ENCODE measurements at regions not wholly inside any gene's neighbourhood (a gene's known extent, or its start where the extent isn't known, plus 50 kb on each side); places are given as distances from the start of the nearest gene placed in this dataset.
"Not testable (repeated sequence)": the region's sequence is repeated elsewhere in the genome, so short reads cannot be mapped to it uniquely, and the experiment has no call there.

DNA sequence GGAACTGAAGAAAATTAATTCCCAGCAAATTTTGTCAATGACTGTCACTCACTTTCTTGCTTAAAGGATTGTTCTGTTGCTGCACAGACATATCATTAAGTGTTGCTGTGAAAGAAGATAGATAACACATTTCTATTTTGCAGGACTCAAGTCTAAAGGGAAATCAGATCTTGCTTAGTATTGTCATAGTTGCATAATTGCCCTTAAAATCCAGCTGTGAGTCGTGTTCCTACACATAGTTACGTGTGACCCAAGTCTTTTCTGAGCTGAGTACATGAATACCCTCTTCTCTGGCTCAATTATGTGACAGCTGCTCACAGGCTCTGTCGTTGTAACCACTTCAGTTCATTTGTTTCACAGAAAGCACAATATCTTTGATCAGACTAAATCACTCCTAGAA, 390.8 kb downstream of the DTWD2 start:
- no peak overlapping the region for H3K27ac Mint-ChIP-seq
- H3K4me3 Mint-ChIP-seq, result no peak overlapping the region
- H3K4me1 Mint-ChIP-seq, result no peaks in the 10 kb centered on the region
- no peak for DNase-seq
- no peaks in the 10 kb centered on the region for H3K9me3 Mint-ChIP-seq
- ATAC-seq, result no peak
- no peaks in the 10 kb centered on the region for H3K27me3 Mint-ChIP-seq

DNA sequence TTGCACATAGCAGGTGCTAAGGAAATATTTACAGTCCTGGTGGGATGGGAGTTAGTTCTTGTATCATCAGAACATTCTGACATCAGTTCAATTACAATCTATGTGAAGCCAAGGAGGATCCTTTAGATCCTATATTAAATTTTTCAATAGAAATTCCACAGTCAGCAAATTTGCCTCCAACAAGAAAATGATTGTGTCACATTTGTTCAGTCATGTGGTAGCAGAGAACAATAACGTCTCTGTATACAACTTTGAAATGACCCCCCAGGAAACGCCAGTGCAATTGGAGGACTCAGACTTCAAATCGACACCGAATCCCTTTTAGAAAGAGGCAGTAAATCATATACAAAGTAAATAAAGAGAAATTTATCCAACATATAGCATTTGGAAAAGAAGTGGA, 392.1 kb downstream of the DTWD2 start:
- ATAC-seq (no peak), DNase-seq (no peak)
- Mint-ChIP-seq H3K4me3 (no peak overlapping the region), H3K27me3 (no peaks in the 10 kb centered on the region), H3K4me1 (no peaks in the 10 kb centered on the region), H3K27ac (no peak overlapping the region), H3K9me3 (no peaks in the 10 kb centered on the region)

DNA sequence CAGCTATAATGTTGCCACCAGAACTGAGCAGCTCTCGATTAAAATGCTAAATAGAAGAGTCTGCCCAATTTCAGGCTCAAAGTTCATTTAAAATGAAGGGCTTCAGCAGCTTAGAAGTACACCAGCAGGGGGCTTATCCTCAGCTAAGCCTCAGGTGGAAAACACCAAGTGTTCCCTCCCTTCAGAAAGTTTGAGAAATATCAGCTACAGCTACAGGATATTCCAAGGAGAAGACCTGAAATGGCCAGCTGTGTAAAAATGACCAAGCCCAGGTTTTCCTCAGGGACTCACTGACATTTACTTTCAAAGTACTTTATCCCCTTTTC, 395.4 kb downstream of the DTWD2 start:
- DNase-seq (no peak), ATAC-seq (no peak)
- Mint-ChIP-seq H3K9me3 (no peaks in the 10 kb centered on the region), H3K4me3 (no peak overlapping the region), H3K27me3 (no peaks in the 10 kb centered on the region), H3K4me1 (no peaks in the 10 kb centered on the region), H3K27ac (no peak overlapping the region)

- Mint-ChIP-seq H3K4me3 (no peak overlapping the region), H3K27ac (no peak overlapping the region), H3K9me3 (no peaks in the 10 kb centered on the region), H3K4me1 (no peaks in the 10 kb centered on the region), H3K27me3 (no peaks in the 10 kb centered on the region)
- DNase-seq, result no peak
- ATAC-seq, result no peak
Measured at GRCh38 chr5:118592229-118593002, 395.9 kb downstream of the DTWD2 start.

DNA sequence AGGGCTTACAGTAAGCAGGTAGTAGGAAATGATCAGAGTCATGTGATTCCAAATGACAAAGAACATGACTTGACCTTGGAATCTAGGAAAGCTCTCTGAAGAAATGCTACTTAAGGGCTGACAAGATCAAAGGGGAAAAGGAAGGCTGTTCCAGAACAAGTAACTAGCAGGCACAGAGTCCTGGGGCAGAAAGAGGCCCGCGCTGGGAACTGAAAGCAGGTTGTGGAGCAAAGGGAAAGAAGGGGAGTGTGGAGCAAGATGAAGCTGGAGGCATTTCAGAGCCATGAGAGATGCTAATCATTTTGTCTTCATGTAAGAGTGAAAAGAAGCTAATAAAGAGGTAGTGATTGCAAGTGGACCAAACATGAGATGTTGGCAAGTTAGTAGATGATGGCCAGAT, 397.5 kb downstream of the DTWD2 start:
- ATAC-seq, result no peak
- Mint-ChIP-seq H3K4me1 (no peaks in the 10 kb centered on the region), H3K9me3 (no peaks in the 10 kb centered on the region), H3K27ac (no peak overlapping the region), H3K4me3 (no peak overlapping the region), H3K27me3 (no peaks in the 10 kb centered on the region)
- DNase-seq, result no peak

DNA sequence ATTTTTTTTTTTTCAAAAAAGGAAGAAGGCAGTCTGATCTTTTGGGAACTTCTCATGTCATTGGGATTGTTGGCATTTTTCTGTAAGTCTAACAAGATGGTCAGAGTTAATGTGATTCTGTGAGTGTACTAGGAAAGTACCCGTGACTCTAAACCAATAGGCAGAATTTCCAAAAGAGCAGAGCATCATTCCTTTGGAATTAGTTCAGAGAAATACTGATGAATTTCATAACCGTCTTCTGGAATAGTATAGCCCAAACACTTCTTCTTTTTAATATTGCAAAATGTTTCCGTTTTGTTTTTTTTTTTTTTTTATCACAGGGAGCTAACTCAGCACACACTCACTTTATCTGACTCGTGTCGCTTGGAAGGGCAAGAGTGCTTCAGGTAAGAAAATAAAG, 407.4 kb downstream of the DTWD2 start:
- DNase-seq (no peak), ATAC-seq (no peak)
- no peaks in the 10 kb centered on the region for H3K9me3 Mint-ChIP-seq

DNA sequence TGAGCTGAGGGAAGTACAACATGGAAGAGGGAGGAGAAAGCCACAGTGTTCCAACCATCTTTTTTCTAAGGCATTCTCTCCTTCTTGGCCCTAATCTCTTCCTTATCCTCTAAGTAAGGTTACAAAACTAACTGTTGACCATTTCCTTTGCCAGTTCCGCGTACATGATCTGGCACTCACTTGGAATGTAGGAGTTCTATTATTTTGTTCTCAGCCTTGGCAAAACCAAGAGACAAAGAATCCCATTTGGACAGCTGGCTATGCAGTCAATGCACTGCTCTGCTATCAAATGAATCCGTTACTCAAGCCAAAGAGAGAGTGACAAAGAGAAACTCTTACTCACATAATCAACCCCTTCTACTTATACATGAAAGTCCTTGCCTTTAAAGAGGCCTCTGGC, 410.3 kb downstream of the DTWD2 start:
- DNase-seq (no peak), ATAC-seq (no peak)
- Mint-ChIP-seq H3K4me1 (no peaks in the 10 kb centered on the region), H3K9me3 (no peaks in the 10 kb centered on the region), H3K27ac (no peak overlapping the region), H3K4me3 (no peak overlapping the region), H3K27me3 (no peaks in the 10 kb centered on the region)

More for the DNA sequence above, 407.4 kb downstream of the DTWD2 start:
- Mint-ChIP-seq H3K4me3 (no peak overlapping the region), H3K4me1 (no peaks in the 10 kb centered on the region), H3K27me3 (no peaks in the 10 kb centered on the region), H3K27ac (no peak overlapping the region)

DNA sequence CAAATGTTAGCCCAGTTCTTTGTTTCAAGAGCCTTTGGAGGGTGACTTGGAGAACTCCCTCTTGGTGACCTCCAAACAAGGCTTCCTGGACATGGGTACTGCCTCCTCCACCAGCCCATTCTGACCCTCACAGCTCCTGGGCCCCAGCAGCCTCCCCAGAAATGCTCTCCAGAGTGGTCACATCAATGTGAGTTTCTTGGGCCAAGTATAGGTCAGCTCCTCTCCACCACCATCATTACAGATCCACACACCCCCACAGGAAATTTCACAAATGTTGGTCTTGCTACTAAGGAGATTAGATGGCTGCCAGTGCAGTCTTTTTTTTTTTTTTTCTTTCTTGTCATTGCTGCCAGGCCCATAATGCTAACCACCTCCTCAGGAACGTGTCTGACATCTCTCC, 410.7 kb downstream of the DTWD2 start:
- Mint-ChIP-seq H3K4me1 (no peaks in the 10 kb centered on the region), H3K9me3 (no peaks in the 10 kb centered on the region), H3K4me3 (no peak overlapping the region), H3K27me3 (no peaks in the 10 kb centered on the region), H3K27ac (no peak overlapping the region)
- no peak for ATAC-seq
- no peak for DNase-seq

GRCh38 chr5:118570276-118570675, 418.1 kb downstream of the DTWD2 start:
- H3K4me3 Mint-ChIP-seq, H3K9me3 Mint-ChIP-seq, H3K4me1 Mint-ChIP-seq, DNase-seq, H3K27me3 Mint-ChIP-seq, ATAC-seq, H3K27ac Mint-ChIP-seq: not testable (repeated sequence)

- DNase-seq, ATAC-seq, H3K4me3 Mint-ChIP-seq, H3K27ac Mint-ChIP-seq, H3K4me1 Mint-ChIP-seq, H3K9me3 Mint-ChIP-seq, H3K27me3 Mint-ChIP-seq: not testable (repeated sequence)
Measured at GRCh38 chr5:118569596-118569995, 418.8 kb downstream of the DTWD2 start.

- no peak for DNase-seq
- Mint-ChIP-seq H3K27me3 (no peaks in the 10 kb centered on the region), H3K4me3 (no peak overlapping the region), H3K27ac (no peak overlapping the region), H3K4me1 (no peaks in the 10 kb centered on the region), H3K9me3 (no peaks in the 10 kb centered on the region)
- no peak for ATAC-seq
Measured at GRCh38 chr5:118565335-118565971, 422.9 kb downstream of the DTWD2 start.

GRCh38 chr5:118561971-118562370, 426.4 kb downstream of the DTWD2 start:
- Mint-ChIP-seq H3K9me3 (no peaks in the 10 kb centered on the region), H3K27me3 (no peaks in the 10 kb centered on the region), H3K4me1 (no peaks in the 10 kb centered on the region), H3K4me3 (no peak overlapping the region), H3K27ac (no peak overlapping the region)
- ATAC-seq (no peak), DNase-seq (no peak)

GRCh38 chr5:118561235-118561634, 427.1 kb downstream of the DTWD2 start:
- Mint-ChIP-seq H3K4me1 (no peaks in the 10 kb centered on the region), H3K27me3 (no peaks in the 10 kb centered on the region)
- ATAC-seq, result no peak

GRCh38 chr5:118558871-118559270, 429.5 kb downstream of the DTWD2 start:
- no peak overlapping the region for H3K4me3 Mint-ChIP-seq
- H3K4me1 Mint-ChIP-seq, result no peaks in the 10 kb centered on the region
- no peak for DNase-seq
- H3K27me3 Mint-ChIP-seq, result no peaks in the 10 kb centered on the region
- ATAC-seq, result no peak
- no peak overlapping the region for H3K27ac Mint-ChIP-seq
- no peaks in the 10 kb centered on the region for H3K9me3 Mint-ChIP-seq

More at GRCh38 chr5:118561235-118561634, 427.1 kb downstream of the DTWD2 start:
- Mint-ChIP-seq H3K27ac (no peak overlapping the region), H3K9me3 (no peaks in the 10 kb centered on the region), H3K4me3 (no peak overlapping the region)
- no peak for DNase-seq

- DNase-seq, result no peak
- no peak overlapping the region for H3K27ac Mint-ChIP-seq
- no peaks in the 10 kb centered on the region for H3K27me3 Mint-ChIP-seq
- no peak overlapping the region for H3K4me3 Mint-ChIP-seq
- H3K9me3 Mint-ChIP-seq, result no peaks in the 10 kb centered on the region
- H3K4me1 Mint-ChIP-seq, result no peaks in the 10 kb centered on the region
- peak; percentile 35 for ATAC-seq
Measured at GRCh38 chr5:118557251-118557661, 431.1 kb downstream of the DTWD2 start.

- H3K4me1 Mint-ChIP-seq, result no peaks in the 10 kb centered on the region
- H3K4me3 Mint-ChIP-seq, result no peak overlapping the region
- H3K27me3 Mint-ChIP-seq, result no peaks in the 10 kb centered on the region
- ATAC-seq (no peak), DNase-seq (no peak)
- H3K27ac Mint-ChIP-seq, result peak overlapping the region in 1 of 2 donors; percentile 54
- no peaks in the 10 kb centered on the region for H3K9me3 Mint-ChIP-seq
Measured at GRCh38 chr5:118556792-118557191, 431.6 kb downstream of the DTWD2 start.

- Mint-ChIP-seq H3K27me3 (no peaks in the 10 kb centered on the region), H3K9me3 (no peaks in the 10 kb centered on the region), H3K27ac (no peak overlapping the region), H3K4me1 (no peaks in the 10 kb centered on the region), H3K4me3 (no peak overlapping the region)
- no peak for DNase-seq
- ATAC-seq, result no peak
Measured at GRCh38 chr5:118555727-118556126, 432.6 kb downstream of the DTWD2 start.

Measured in stimulated activated naive CD8-positive, alpha-beta T cell treated with anti-CD3 and anti-CD28 coated beads, Interleukin-15, amount 100 ng/mL, for 72 hours (primary cell).